ENCODE measurements at regions not wholly inside any gene's neighbourhood (a gene's known extent, or its start where the extent isn't known, plus 50 kb on each side); places are given as distances from the start of the nearest gene placed in this dataset.

DNA sequence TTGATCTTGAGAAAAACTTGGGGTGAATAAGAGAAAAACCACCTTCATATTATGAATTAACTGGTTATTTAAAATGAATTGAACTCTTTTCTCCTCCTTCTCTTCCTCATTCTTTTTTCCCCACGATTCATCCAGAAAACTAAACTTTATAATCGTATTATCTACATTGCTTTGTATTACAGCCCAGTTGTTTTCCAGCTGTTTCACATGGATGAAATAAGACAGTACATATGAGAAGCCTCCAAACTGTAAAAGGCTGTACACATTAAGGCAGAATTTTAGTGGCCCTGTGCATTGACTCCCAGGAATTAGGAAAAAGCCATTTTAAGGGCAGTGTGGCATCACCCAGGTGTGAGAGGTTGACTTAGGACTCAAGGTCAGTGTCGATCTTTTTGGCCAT is 80.3 kb upstream of the PGBD5 start:
- Histone ChIP-seq H3K9me3 (no peaks in the 10 kb centered on the region), H3K36me3 (no peaks in the 10 kb centered on the region), H3K4me3 (no peak overlapping the region), H3K27me3 (no peaks in the 10 kb centered on the region), H3K27ac (no peak overlapping the region), H3K4me1 (no peaks in the 10 kb centered on the region)
- TF ChIP-seq CTCF (IDR thresholded peaks at IDR 0.05) (no peak), POLR2A (IDR thresholded peaks at IDR 0.05) (no peak)
- DNase-seq, result no peak

GRCh38 chr1:230504310-230504709 is 78.2 kb upstream of the PGBD5 start:
- no peaks in the 10 kb centered on the region for H3K4me1 ChIP-seq
- no peak for DNase-seq
- TF ChIP-seq CTCF (IDR thresholded peaks at IDR 0.05) (no peak), POLR2A (IDR thresholded peaks at IDR 0.05) (no peak)
- H3K27me3 ChIP-seq, result no peaks in the 10 kb centered on the region
- no peak overlapping the region for H3K27ac ChIP-seq
- no peak overlapping the region for H3K4me3 ChIP-seq
- H3K9me3 ChIP-seq, result no peaks in the 10 kb centered on the region
- H3K36me3 ChIP-seq, result no peaks in the 10 kb centered on the region

- no peak overlapping the region for H3K27ac ChIP-seq
- DNase-seq, result no peak
- H3K27me3 ChIP-seq, result no peaks in the 10 kb centered on the region
- no peaks in the 10 kb centered on the region for H3K36me3 ChIP-seq
- no peaks in the 10 kb centered on the region for H3K9me3 ChIP-seq
- no peaks in the 10 kb centered on the region for H3K4me1 ChIP-seq
- TF ChIP-seq CTCF (IDR thresholded peaks at IDR 0.05), result no peak
- no peak overlapping the region for H3K4me3 ChIP-seq
Measured at GRCh38 chr1:230503726-230504125, 77.6 kb upstream of the PGBD5 start.

GRCh38 chr1:230502996-230503395 is 76.9 kb upstream of the PGBD5 start:
- no peak overlapping the region for H3K27ac ChIP-seq
- TF ChIP-seq POLR2A (IDR thresholded peaks at IDR 0.05) (no peak), CTCF (IDR thresholded peaks at IDR 0.05) (no peak)
- H3K4me3 ChIP-seq, result no peak overlapping the region
- H3K27me3 ChIP-seq, result no peaks in the 10 kb centered on the region
- H3K9me3 ChIP-seq, result no peaks in the 10 kb centered on the region
- H3K36me3 ChIP-seq, result no peaks in the 10 kb centered on the region
- no peak for DNase-seq
- no peaks in the 10 kb centered on the region for H3K4me1 ChIP-seq

DNA sequence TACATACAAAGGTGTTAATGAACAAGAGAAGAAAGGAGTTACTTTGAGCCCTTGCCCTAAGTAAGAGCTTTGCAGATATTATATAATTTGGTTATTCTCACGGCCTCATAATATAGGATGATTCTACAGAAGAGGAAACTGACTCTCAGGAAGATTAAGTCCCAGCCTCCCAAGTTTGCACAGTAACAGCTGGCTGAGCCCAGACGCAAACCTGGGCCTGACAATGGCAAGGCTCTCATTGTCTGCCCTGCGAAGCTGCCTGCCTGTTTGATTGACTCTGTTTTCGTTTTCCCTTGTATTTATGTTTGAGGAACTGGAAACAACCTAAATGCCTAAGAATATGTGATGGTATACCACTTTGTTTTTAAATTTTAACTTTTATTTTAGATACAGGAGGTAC is 76.2 kb upstream of the PGBD5 start:
- Histone ChIP-seq H3K9me3 (no peaks in the 10 kb centered on the region), H3K36me3 (no peaks in the 10 kb centered on the region), H3K27ac (no peak overlapping the region), H3K27me3 (no peaks in the 10 kb centered on the region), H3K4me1 (no peaks in the 10 kb centered on the region), H3K4me3 (no peak overlapping the region)
- no peak for TF ChIP-seq POLR2A (IDR thresholded peaks at IDR 0.05)
- TF ChIP-seq CTCF (IDR thresholded peaks at IDR 0.05), result no peak
- no peak for DNase-seq

- Histone ChIP-seq H3K4me1 (no peaks in the 10 kb centered on the region), H3K36me3 (no peaks in the 10 kb centered on the region), H3K4me3 (no peak overlapping the region), H3K27ac (no peak overlapping the region), H3K9me3 (no peaks in the 10 kb centered on the region), H3K27me3 (no peaks in the 10 kb centered on the region)
- DNase-seq, result no peak
- TF ChIP-seq POLR2A (IDR thresholded peaks at IDR 0.05), result no peak
- TF ChIP-seq CTCF (IDR thresholded peaks at IDR 0.05), result no peak
Measured at GRCh38 chr1:230501849-230502248, 75.7 kb upstream of the PGBD5 start.
